ENCODE measurements at regions not wholly inside any gene's neighbourhood (a gene's known extent, or its start where the extent isn't known, plus 50 kb on each side); places are given as distances from the start of the nearest gene placed in this dataset.

GRCh38 chr2:71826299-71826698, 321.4 kb downstream of the CYP26B1 start:
- no peaks in the 10 kb centered on the region for H3K9me3 ChIP-seq (ENCODE audit: low read depth, low read length, poor library complexity, severe bottlenecking)
- no peak overlapping the region for H3K27ac ChIP-seq (ENCODE audit: low read depth, low read length, poor library complexity, severe bottlenecking)
- ChIA-PET POLR2A (ENCODE audit: low non-redundant PET) (no interaction called here), CTCF (interaction anchor here (0.6 kb wide), 1 partner anchor 27 kb away, joined by 5 read pairs; no protein-coding TSS in a partner anchor)
- no peak for DNase-seq (ENCODE audit: low spot score)
- H3K4me1 ChIP-seq (ENCODE audit: insufficient read depth, low read length, poor library complexity, severe bottlenecking), result no peaks in the 10 kb centered on the region
- BruUV-seq (replicated peaks), result no TSS peak
- H3K4me3 ChIP-seq (ENCODE audit: low read depth, low read length, poor library complexity, severe bottlenecking), result no peak overlapping the region
- H3K27me3 ChIP-seq (replicated peaks; ENCODE audit: insufficient read depth, low read depth, low read length, poor library complexity), result peaks cover 11% of the 10 kb centered on the region
- H3K36me3 ChIP-seq (ENCODE audit: insufficient read depth, low read length, poor library complexity, severe bottlenecking), result no peaks in the 10 kb centered on the region
- no peak for TF ChIP-seq CTCF (conservative IDR thresholded peaks at IDR 0.05; ENCODE audit: low read depth, low read length)
- no peak for TF ChIP-seq EZH2 (IDR thresholded peaks at IDR 0.05; ENCODE audit: borderline replicate concordance, low read depth, low read length, poor library complexity, severe bottlenecking)
- intact Hi-C loops (cut with micrococcal nuclease; ENCODE audit: unreplicated experiment), result no loop called here

GRCh38 chr2:71824436-71824835, 323.2 kb downstream of the CYP26B1 start:
- TF ChIP-seq EZH2 (IDR thresholded peaks at IDR 0.05; ENCODE audit: borderline replicate concordance, low read depth, low read length, poor library complexity, severe bottlenecking) (no peak), CTCF (conservative IDR thresholded peaks at IDR 0.05; ENCODE audit: low read depth, low read length) (no peak)
- no peak for DNase-seq (ENCODE audit: low spot score)
- no peaks in the 10 kb centered on the region for H3K27me3 ChIP-seq (replicated peaks; ENCODE audit: insufficient read depth, low read depth, low read length, poor library complexity)
- CTCF ChIA-PET, result no interaction called here
- H3K4me3 ChIP-seq (ENCODE audit: low read depth, low read length, poor library complexity, severe bottlenecking), result no peak overlapping the region
- intact Hi-C loops (cut with micrococcal nuclease; ENCODE audit: unreplicated experiment), result no loop called here
- no peaks in the 10 kb centered on the region for H3K9me3 ChIP-seq (ENCODE audit: low read depth, low read length, poor library complexity, severe bottlenecking)
- POLR2A ChIA-PET (ENCODE audit: low non-redundant PET), result no interaction called here
- no TSS peak for BruUV-seq (replicated peaks)
- H3K27ac ChIP-seq (ENCODE audit: low read depth, low read length, poor library complexity, severe bottlenecking), result no peak overlapping the region
- H3K36me3 ChIP-seq (ENCODE audit: insufficient read depth, low read length, poor library complexity, severe bottlenecking), result no peaks in the 10 kb centered on the region
- H3K4me1 ChIP-seq (ENCODE audit: insufficient read depth, low read length, poor library complexity, severe bottlenecking), result no peaks in the 10 kb centered on the region

GRCh38 chr2:71823526-71823925, 324.1 kb downstream of the CYP26B1 start:
- CTCF ChIA-PET, result no interaction called here
- no TSS peak for BruUV-seq (replicated peaks)

More at GRCh38 chr2:71823526-71823925, 324.1 kb downstream of the CYP26B1 start:
- Histone ChIP-seq H3K4me1 (ENCODE audit: insufficient read depth, low read length, poor library complexity, severe bottlenecking) (no peaks in the 10 kb centered on the region), H3K27me3 (replicated peaks; ENCODE audit: insufficient read depth, low read depth, low read length, poor library complexity) (no peaks in the 10 kb centered on the region), H3K27ac (ENCODE audit: low read depth, low read length, poor library complexity, severe bottlenecking) (no peak overlapping the region), H3K36me3 (ENCODE audit: insufficient read depth, low read length, poor library complexity, severe bottlenecking) (no peaks in the 10 kb centered on the region), H3K4me3 (ENCODE audit: low read depth, low read length, poor library complexity, severe bottlenecking) (no peak overlapping the region), H3K9me3 (ENCODE audit: low read depth, low read length, poor library complexity, severe bottlenecking) (no peaks in the 10 kb centered on the region)
- POLR2A ChIA-PET (ENCODE audit: low non-redundant PET), result no interaction called here
- no peak for TF ChIP-seq EZH2 (IDR thresholded peaks at IDR 0.05; ENCODE audit: borderline replicate concordance, low read depth, low read length, poor library complexity, severe bottlenecking)
- no peak for TF ChIP-seq CTCF (conservative IDR thresholded peaks at IDR 0.05; ENCODE audit: low read depth, low read length)
- intact Hi-C loops (cut with micrococcal nuclease; ENCODE audit: unreplicated experiment), result no loop called here
- no peak for DNase-seq (ENCODE audit: low spot score)

Measured in A673 (cell line).